ENCODE measurements at regions not wholly inside any gene's neighbourhood (a gene's known extent, or its start where the extent isn't known, plus 50 kb on each side); places are given as distances from the start of the nearest gene placed in this dataset.

- TF ChIP-seq MYC (IDR thresholded peaks at IDR 0.05; ENCODE audit: low read depth, low read length) (no peak), EZH2 (IDR thresholded peaks at IDR 0.05; ENCODE audit: borderline replicate concordance, low read depth, low read length, severe bottlenecking) (no peak), POLR2A (IDR thresholded peaks at IDR 0.05; ENCODE audit: low read depth, low read length) (no peak), JUN (IDR thresholded peaks at IDR 0.05; ENCODE audit: borderline replicate concordance, insufficient read depth, insufficient read length, low read depth) (no peak), CTCF (IDR thresholded peaks at IDR 0.05; ENCODE audit: extremely low read depth in 1 of 2, insufficient read depth in 1 of 2, low read depth in 1 of 2, low read length in 2 of 2) (no peak), POLR2AphosphoS5 (IDR thresholded peaks at IDR 0.05; ENCODE audit: insufficient read depth, low read depth, low read length) (no peak), FOS (IDR thresholded peaks at IDR 0.05; ENCODE audit: borderline replicate concordance, insufficient read depth, low read length) (no peak), GATA2 (IDR thresholded peaks at IDR 0.05; ENCODE audit: insufficient read depth, insufficient read length, low read depth, low read length) (no peak)
These were observed 76.2 kb downstream of the NFKBIZ start for GRCh38 chr3:101925564-101925963.
